DND-41 (cell line): ENCODE measurements at regions not wholly inside any gene's neighbourhood (a gene's known extent, or its start where the extent isn't known, plus 50 kb on each side); places are given as distances from the start of the nearest gene placed in this dataset.

Experiments used
- EZH2 ChIP-seq: IDR thresholded peaks from 3 replicates; pipeline ENCODE4 v1.6.1; 2012; ENCODE audit warnings: borderline replicate concordance, low read depth, mild to moderate bottlenecking, moderate library complexity, low read length, inconsistent platforms; ENCODE audit not compliant: severe bottlenecking
- TF ChIP-seq, protein P1 (sequence below): IDR thresholded peaks from 2 replicates; pipeline ENCODE4 v1.5.1; 2012; ENCODE audit warnings: borderline replicate concordance, low read length, moderate library complexity, mild to moderate bottlenecking; ENCODE audit not compliant: poor library complexity, severe bottlenecking; ENCODE audit errors: extremely low read depth

DNA sequence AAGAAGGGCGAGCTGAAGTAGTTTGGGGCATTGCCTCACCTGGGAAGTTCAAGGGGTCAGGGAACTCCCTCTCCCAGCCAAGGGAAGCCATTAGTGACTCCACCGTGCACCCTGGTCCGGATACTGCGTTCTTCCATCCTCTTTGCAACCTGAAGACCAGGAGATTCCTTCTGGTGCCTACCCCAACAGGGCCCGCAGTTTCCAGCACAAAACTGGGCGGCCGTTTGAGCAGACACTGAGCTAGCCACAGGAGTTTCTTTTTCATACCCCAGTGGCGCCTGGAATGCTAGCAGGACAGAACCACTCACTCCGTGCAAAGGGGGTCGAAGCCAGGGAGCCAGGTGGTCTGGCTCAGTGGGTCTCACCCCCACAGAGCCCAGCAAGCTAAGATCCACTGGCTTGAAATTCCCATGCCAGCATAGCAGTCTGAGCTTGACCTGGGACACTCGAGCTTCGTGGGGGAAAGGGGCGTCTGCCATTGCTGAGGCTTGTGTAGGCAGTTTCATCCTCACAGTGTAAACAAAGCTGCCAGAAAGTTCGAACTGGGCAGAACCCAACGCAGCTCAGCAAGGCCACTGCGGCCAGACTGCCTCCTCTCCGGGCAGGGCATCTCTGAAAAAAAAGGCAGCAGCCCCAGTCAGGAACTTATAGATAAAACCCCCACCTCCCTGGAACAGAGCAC, 1039.4 kb upstream of the IGFBP7 start:
- TF ChIP-seq, protein P1, sequence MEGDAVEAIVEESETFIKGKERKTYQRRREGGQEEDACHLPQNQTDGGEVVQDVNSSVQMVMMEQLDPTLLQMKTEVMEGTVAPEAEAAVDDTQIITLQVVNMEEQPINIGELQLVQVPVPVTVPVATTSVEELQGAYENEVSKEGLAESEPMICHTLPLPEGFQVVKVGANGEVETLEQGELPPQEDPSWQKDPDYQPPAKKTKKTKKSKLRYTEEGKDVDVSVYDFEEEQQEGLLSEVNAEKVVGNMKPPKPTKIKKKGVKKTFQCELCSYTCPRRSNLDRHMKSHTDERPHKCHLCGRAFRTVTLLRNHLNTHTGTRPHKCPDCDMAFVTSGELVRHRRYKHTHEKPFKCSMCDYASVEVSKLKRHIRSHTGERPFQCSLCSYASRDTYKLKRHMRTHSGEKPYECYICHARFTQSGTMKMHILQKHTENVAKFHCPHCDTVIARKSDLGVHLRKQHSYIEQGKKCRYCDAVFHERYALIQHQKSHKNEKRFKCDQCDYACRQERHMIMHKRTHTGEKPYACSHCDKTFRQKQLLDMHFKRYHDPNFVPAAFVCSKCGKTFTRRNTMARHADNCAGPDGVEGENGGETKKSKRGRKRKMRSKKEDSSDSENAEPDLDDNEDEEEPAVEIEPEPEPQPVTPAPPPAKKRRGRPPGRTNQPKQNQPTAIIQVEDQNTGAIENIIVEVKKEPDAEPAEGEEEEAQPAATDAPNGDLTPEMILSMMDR = no peak
- no peak for TF ChIP-seq EZH2
